Gastrocnemius medialis (tissue), 4 donors: ENCODE measurements at regions not wholly inside any gene's neighbourhood (a gene's known extent, or its start where the extent isn't known, plus 50 kb on each side); places are given as distances from the start of the nearest gene placed in this dataset.

ENCODE experiments used
- CTCF ChIP-seq, 5 experiments: fragments of 450-650 bp in 3 of 5; fragments of 200-600 bp in 2 of 5; sonication (generic) in 2 of 5; IDR thresholded peaks in 4 of 5; conservative IDR thresholded peaks in 1 of 5; 1 replicate in 4 of 5; 2 replicates in 1 of 5; pipeline ENCODE4 v1.5.1; 2016 to 2019; ENCODE audit warnings: antibody characterized with exemption in 5 of 5, mild to moderate bottlenecking in 3 of 5, moderate library complexity in 3 of 5
- POLR2A ChIP-seq, 2 donors: fragments of 450-650 bp; IDR thresholded peaks; one replicate each; pipeline ENCODE4 v1.6.1; 2017; ENCODE audit warnings: antibody characterized with exemption in 2 of 2, mild to moderate bottlenecking in 2 of 2, moderate library complexity in 2 of 2

DNA sequence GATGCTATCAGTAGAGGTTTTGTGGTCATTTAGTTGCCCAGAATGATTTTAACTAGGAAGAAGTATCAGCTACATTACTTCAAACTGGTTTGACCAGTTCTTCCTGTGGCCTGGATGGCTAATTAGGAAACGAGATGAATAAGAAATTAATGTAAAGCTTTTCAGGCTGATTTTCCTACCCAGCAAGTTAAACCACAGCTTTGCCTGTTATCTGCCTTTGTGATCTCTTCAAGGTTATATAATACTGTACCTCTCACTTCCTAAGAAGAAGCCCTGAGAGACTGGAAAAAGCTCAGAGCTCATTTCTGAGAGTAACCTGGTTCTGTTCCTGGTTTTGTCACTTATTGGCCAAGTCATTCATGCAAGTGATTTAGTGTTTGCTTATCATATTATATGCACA, 782.2 kb upstream of the GOLIM4 start:
- TF ChIP-seq POLR2A (IDR thresholded peaks at IDR 0.05): no peak
- no peak for TF ChIP-seq CTCF (IDR thresholded peaks at IDR 0.05 in 4 of 5, conservative IDR thresholded peaks at IDR 0.05 in 1 of 5)
